Natural killer cell (primary cell): ENCODE measurements at regions not wholly inside any gene's neighbourhood (a gene's known extent, or its start where the extent isn't known, plus 50 kb on each side); places are given as distances from the start of the nearest gene placed in this dataset.

ENCODE experiments used
- ATAC-seq, 3 donors: fragments of 150-1000 bp in 2 of 3; fragments of 200-7000 bp in 1 of 3; cut with Tn5 transposase; 1 replicate in 1 of 3; 2 replicates in 2 of 3; pipeline ENCODE4 v1.10.0; 2021; ENCODE audit warnings: mild to moderate bottlenecking in 2 of 3, moderate library complexity in 2 of 3
- DNase-seq, 2 donors: peaks; one replicate each; pipeline versions ENCODE4 v3.0.0 to v3.0.0-alpha.2; 2013 to 2021; ENCODE audit warnings: mixed read lengths in 1 of 2
- H3K27ac ChIP-seq: one replicate; pipeline ENCODE4 v1.5.1; 2013; ENCODE audit warnings: mild to moderate bottlenecking, low read length
- H3K27me3 ChIP-seq: one replicate; pipeline ENCODE4 v1.6.1; 2013; ENCODE audit warnings: low read length; ENCODE audit not compliant: control insufficient read depth, insufficient read depth
- H3K36me3 ChIP-seq: one replicate; pipeline ENCODE4 v1.6.1; 2013; ENCODE audit warnings: low read length; ENCODE audit not compliant: control insufficient read depth, insufficient read depth
- H3K4me1 ChIP-seq: one replicate; pipeline ENCODE4 v1.6.1; 2013; ENCODE audit warnings: low read length; ENCODE audit not compliant: control insufficient read depth, insufficient read depth
- H3K4me3 ChIP-seq: one replicate; pipeline ENCODE4 v1.5.1; 2013; ENCODE audit warnings: low read length
- H3K9me3 ChIP-seq: one replicate; pipeline ENCODE4 v1.6.1; 2013; ENCODE audit warnings: low read length; ENCODE audit not compliant: control insufficient read depth, insufficient read depth
- H3K27ac Mint-ChIP-seq, 2 donors: one replicate each; pipeline ENCODE4 v1.8.0; 2022; ENCODE audit warnings: mild to moderate bottlenecking in 2 of 2, mixed read lengths in 2 of 2, moderate library complexity in 1 of 2
- H3K27me3 Mint-ChIP-seq, 2 donors: one replicate each; pipeline ENCODE4 v1.8.0; 2022; ENCODE audit warnings: low read depth in 2 of 2, mixed read lengths in 2 of 2
- H3K36me3 Mint-ChIP-seq: one replicate; pipeline ENCODE4 v1.8.0; 2022; ENCODE audit warnings: mixed read lengths
- H3K4me1 Mint-ChIP-seq, 2 donors: one replicate each; pipeline ENCODE4 v1.8.0; 2022; ENCODE audit warnings: mixed read lengths in 2 of 2
- H3K4me3 Mint-ChIP-seq: one replicate; pipeline ENCODE4 v1.8.0; 2022; ENCODE audit warnings: mild to moderate bottlenecking, moderate library complexity, mixed read lengths
- H3K9me3 Mint-ChIP-seq, 2 donors: one replicate each; pipeline ENCODE4 v1.8.0; 2022; ENCODE audit warnings: mixed read lengths in 2 of 2
- CTCF ChIP-seq: fragments of 200-600 bp; IDR thresholded peaks from one replicate; pipeline ENCODE4 v1.8.0; 2022; ENCODE audit warnings: antibody characterized with exemption
- WGBS: methylation state at CpG from one replicate; pipeline ENCODE4 v1.1.7; 2013; ENCODE audit warnings: missing lambda C conversion rate; ENCODE audit not compliant: insufficient coverage; 5-methylcytosine and 5-hydroxymethylcytosine counted together
- intact Hi-C: fragments of 100-400 bp; cut with micrococcal nuclease; formaldehyde crosslinking; loops from one replicate; pipeline ENCODE4 v1.14.2; 2022

- Mint-ChIP-seq H3K36me3 (no peaks in the 10 kb centered on the region), H3K27me3 (peaks cover 18 to 38% of the 10 kb centered on the region in 2 donors), H3K4me1 (no peaks in the 10 kb centered on the region), H3K4me3 (no peak overlapping the region), H3K9me3 (no peaks in the 10 kb centered on the region), H3K27ac (no peak overlapping the region)
- DNase-seq (no peak), ATAC-seq (no peak)
- no peak for TF ChIP-seq CTCF
- H3K4me3 ChIP-seq = no peak overlapping the region
- no peaks in the 10 kb centered on the region for H3K36me3 ChIP-seq
- H3K4me1 ChIP-seq = no peaks in the 10 kb centered on the region
- H3K27me3 ChIP-seq = peaks cover 5% of the 10 kb centered on the region
- no peak overlapping the region for H3K27ac ChIP-seq
- H3K9me3 ChIP-seq = no peaks in the 10 kb centered on the region
- intact Hi-C loops = no loop called here
- WGBS = 95% methylated on average over 12 of the region's 12 CpGs
Observed at GRCh38 chr10:129048513-129048912, 418.5 kb upstream of the MGMT start.

- no peak for TF ChIP-seq CTCF
- ATAC-seq = no peak
Observed at GRCh38 chr10:129049501-129049900, 417.5 kb upstream of the MGMT start.

GRCh38 chr10:129055225-129055624 lies 411.8 kb upstream of the MGMT start:
- H3K4me3 ChIP-seq = no peak overlapping the region
- peaks cover 17% of the 10 kb centered on the region for H3K27me3 ChIP-seq
- peaks cover 23 to 40% of the 10 kb centered on the region in 2 donors for H3K27me3 Mint-ChIP-seq
- no peak for TF ChIP-seq CTCF
- no peak for DNase-seq
- 90% methylated on average over 9 of the region's 9 CpGs for WGBS
- no peaks in the 10 kb centered on the region for H3K9me3 ChIP-seq
- peaks cover 21% of the 10 kb centered on the region in 2 donors for H3K4me1 Mint-ChIP-seq
- H3K36me3 ChIP-seq = no peaks in the 10 kb centered on the region
- H3K4me1 ChIP-seq = peaks cover 39% of the 10 kb centered on the region
- no peak overlapping the region for H3K4me3 Mint-ChIP-seq
- no peak overlapping the region for H3K27ac ChIP-seq
- no peak overlapping the region for H3K27ac Mint-ChIP-seq
- no peaks in the 10 kb centered on the region for H3K9me3 Mint-ChIP-seq
- intact Hi-C loops = no loop called here
- no peaks in the 10 kb centered on the region for H3K36me3 Mint-ChIP-seq
- no peak for ATAC-seq

More at GRCh38 chr10:129049501-129049900, 417.5 kb upstream of the MGMT start:
- intact Hi-C loops = no loop called here
- Histone ChIP-seq H3K9me3 (no peaks in the 10 kb centered on the region), H3K4me1 (no peaks in the 10 kb centered on the region), H3K27ac (no peak overlapping the region), H3K27me3 (peaks cover 2% of the 10 kb centered on the region), H3K36me3 (no peaks in the 10 kb centered on the region), H3K4me3 (no peak overlapping the region)
- Mint-ChIP-seq H3K36me3 (no peaks in the 10 kb centered on the region), H3K27me3 (peaks cover 17 to 29% of the 10 kb centered on the region in 2 donors), H3K27ac (no peak overlapping the region), H3K4me1 (no peaks in the 10 kb centered on the region), H3K9me3 (no peaks in the 10 kb centered on the region), H3K4me3 (no peak overlapping the region)
- no peak for DNase-seq
- 85% methylated on average over 7 of the region's 7 CpGs for WGBS

- Mint-ChIP-seq H3K27ac (no peak overlapping the region), H3K27me3 (peaks cover 27 to 46% of the 10 kb centered on the region in 2 donors), H3K4me3 (no peak overlapping the region), H3K36me3 (no peaks in the 10 kb centered on the region), H3K4me1 (peaks cover 21% of the 10 kb centered on the region in 2 donors), H3K9me3 (no peaks in the 10 kb centered on the region)
- Histone ChIP-seq H3K36me3 (no peaks in the 10 kb centered on the region), H3K4me1 (peaks cover 39% of the 10 kb centered on the region), H3K27ac (no peak overlapping the region), H3K4me3 (no peak overlapping the region), H3K9me3 (no peaks in the 10 kb centered on the region), H3K27me3 (peaks cover 24% of the 10 kb centered on the region)
- ATAC-seq (no peak), DNase-seq (no peak)
- TF ChIP-seq CTCF = no peak
- intact Hi-C loops = no loop called here
- 89% methylated on average over 17 of the region's 17 CpGs for WGBS
Observed at GRCh38 chr10:129055986-129056385, 411.1 kb upstream of the MGMT start.
